ENCODE measurements at regions not wholly inside any gene's neighbourhood (a gene's known extent, or its start where the extent isn't known, plus 50 kb on each side); places are given as distances from the start of the nearest gene placed in this dataset.

GRCh38 chr2:236726701-236727450 is 157.3 kb downstream of the ACKR3 start:
- no peak overlapping the region for H3K4me3 ChIP-seq (ENCODE audit: low read length)
- no peaks in the 10 kb centered on the region for H3K9me3 ChIP-seq (ENCODE audit: control insufficient read depth, low read depth, low read length)
- H3K27ac ChIP-seq (ENCODE audit: low read length) = no peak overlapping the region
- no peaks in the 10 kb centered on the region for H3K36me3 ChIP-seq (ENCODE audit: control insufficient read depth, low read depth, low read length)
- H3K4me1 ChIP-seq (ENCODE audit: control insufficient read depth, low read depth, low read length) = no peaks in the 10 kb centered on the region
- no peaks in the 10 kb centered on the region for H3K27me3 ChIP-seq (ENCODE audit: control insufficient read depth, insufficient read depth, low read length)
- no peak overlapping the region for H3K9ac ChIP-seq (ENCODE audit: low read length)

GRCh38 chr2:236728916-236729670 is 159.5 kb downstream of the ACKR3 start:
- H3K27ac ChIP-seq (ENCODE audit: low read length) = no peak overlapping the region
- H3K27me3 ChIP-seq (ENCODE audit: control insufficient read depth, insufficient read depth, low read length) = no peaks in the 10 kb centered on the region
- no peaks in the 10 kb centered on the region for H3K9me3 ChIP-seq (ENCODE audit: control insufficient read depth, low read depth, low read length)
- no peak overlapping the region for H3K4me3 ChIP-seq (ENCODE audit: low read length)
- H3K4me1 ChIP-seq (ENCODE audit: control insufficient read depth, low read depth, low read length) = no peaks in the 10 kb centered on the region
- H3K9ac ChIP-seq (ENCODE audit: low read length) = no peak overlapping the region
- H3K36me3 ChIP-seq (ENCODE audit: control insufficient read depth, low read depth, low read length) = no peaks in the 10 kb centered on the region

GRCh38 chr2:236730393-236730792 is 160.8 kb downstream of the ACKR3 start:
- H3K9ac ChIP-seq (ENCODE audit: low read length) = no peak overlapping the region
- no peaks in the 10 kb centered on the region for H3K4me1 ChIP-seq (ENCODE audit: control insufficient read depth, low read depth, low read length)
- H3K36me3 ChIP-seq (ENCODE audit: control insufficient read depth, low read depth, low read length) = no peaks in the 10 kb centered on the region
- no peaks in the 10 kb centered on the region for H3K9me3 ChIP-seq (ENCODE audit: control insufficient read depth, low read depth, low read length)
- H3K4me3 ChIP-seq (ENCODE audit: low read length) = no peak overlapping the region
- H3K27me3 ChIP-seq (ENCODE audit: control insufficient read depth, insufficient read depth, low read length) = no peaks in the 10 kb centered on the region
- no peak overlapping the region for H3K27ac ChIP-seq (ENCODE audit: low read length)

- Histone ChIP-seq H3K4me3 (ENCODE audit: low read length) (no peak overlapping the region), H3K27ac (ENCODE audit: low read length) (no peak overlapping the region), H3K9ac (ENCODE audit: low read length) (no peak overlapping the region)
These were observed 162.3 kb downstream of the ACKR3 start for GRCh38 chr2:236731767-236732580.

GRCh38 chr2:236733156-236733555 is 163.5 kb downstream of the ACKR3 start:
- Histone ChIP-seq H3K36me3 (ENCODE audit: control insufficient read depth, low read depth, low read length) (no peaks in the 10 kb centered on the region), H3K9ac (ENCODE audit: low read length) (no peak overlapping the region), H3K4me1 (ENCODE audit: control insufficient read depth, low read depth, low read length) (no peaks in the 10 kb centered on the region), H3K4me3 (ENCODE audit: low read length) (no peak overlapping the region), H3K9me3 (ENCODE audit: control insufficient read depth, low read depth, low read length) (no peaks in the 10 kb centered on the region), H3K27ac (ENCODE audit: low read length) (no peak overlapping the region), H3K27me3 (ENCODE audit: control insufficient read depth, insufficient read depth, low read length) (no peaks in the 10 kb centered on the region)

More at GRCh38 chr2:236731767-236732580, 162.3 kb downstream of the ACKR3 start:
- Histone ChIP-seq H3K36me3 (ENCODE audit: control insufficient read depth, low read depth, low read length) (no peaks in the 10 kb centered on the region), H3K27me3 (ENCODE audit: control insufficient read depth, insufficient read depth, low read length) (no peaks in the 10 kb centered on the region), H3K9me3 (ENCODE audit: control insufficient read depth, low read depth, low read length) (no peaks in the 10 kb centered on the region), H3K4me1 (ENCODE audit: control insufficient read depth, low read depth, low read length) (no peaks in the 10 kb centered on the region)

- Histone ChIP-seq H3K9me3 (ENCODE audit: control insufficient read depth, low read depth, low read length) (no peaks in the 10 kb centered on the region), H3K36me3 (ENCODE audit: control insufficient read depth, low read depth, low read length) (no peaks in the 10 kb centered on the region), H3K4me3 (ENCODE audit: low read length) (no peak overlapping the region), H3K9ac (ENCODE audit: low read length) (no peak overlapping the region), H3K27me3 (ENCODE audit: control insufficient read depth, insufficient read depth, low read length) (no peaks in the 10 kb centered on the region), H3K4me1 (ENCODE audit: control insufficient read depth, low read depth, low read length) (no peaks in the 10 kb centered on the region), H3K27ac (ENCODE audit: low read length) (no peak overlapping the region)
These were observed 166.2 kb downstream of the ACKR3 start for GRCh38 chr2:236735825-236736238.

- Histone ChIP-seq H3K9ac (ENCODE audit: low read length) (no peak overlapping the region), H3K27ac (ENCODE audit: low read length) (no peak overlapping the region), H3K4me3 (ENCODE audit: low read length) (no peak overlapping the region), H3K4me1 (ENCODE audit: control insufficient read depth, low read depth, low read length) (no peaks in the 10 kb centered on the region), H3K36me3 (ENCODE audit: control insufficient read depth, low read depth, low read length) (no peaks in the 10 kb centered on the region), H3K9me3 (ENCODE audit: control insufficient read depth, low read depth, low read length) (no peaks in the 10 kb centered on the region), H3K27me3 (ENCODE audit: control insufficient read depth, insufficient read depth, low read length) (no peaks in the 10 kb centered on the region)
These were observed 168.4 kb downstream of the ACKR3 start for GRCh38 chr2:236738030-236738429.

GRCh38 chr2:236738896-236739295 is 169.3 kb downstream of the ACKR3 start:
- H3K27me3 ChIP-seq (ENCODE audit: control insufficient read depth, insufficient read depth, low read length) = no peaks in the 10 kb centered on the region
- no peak overlapping the region for H3K27ac ChIP-seq (ENCODE audit: low read length)
- no peaks in the 10 kb centered on the region for H3K36me3 ChIP-seq (ENCODE audit: control insufficient read depth, low read depth, low read length)

GRCh38 chr2:236739663-236740062 is 170.0 kb downstream of the ACKR3 start:
- no peaks in the 10 kb centered on the region for H3K27me3 ChIP-seq (ENCODE audit: control insufficient read depth, insufficient read depth, low read length)
- no peak overlapping the region for H3K27ac ChIP-seq (ENCODE audit: low read length)
- H3K9me3 ChIP-seq (ENCODE audit: control insufficient read depth, low read depth, low read length) = no peaks in the 10 kb centered on the region
- no peak overlapping the region for H3K4me3 ChIP-seq (ENCODE audit: low read length)
- no peak overlapping the region for H3K9ac ChIP-seq (ENCODE audit: low read length)
- no peaks in the 10 kb centered on the region for H3K36me3 ChIP-seq (ENCODE audit: control insufficient read depth, low read depth, low read length)
- H3K4me1 ChIP-seq (ENCODE audit: control insufficient read depth, low read depth, low read length) = peaks cover 2% of the 10 kb centered on the region

More at GRCh38 chr2:236738896-236739295, 169.3 kb downstream of the ACKR3 start:
- no peaks in the 10 kb centered on the region for H3K9me3 ChIP-seq (ENCODE audit: control insufficient read depth, low read depth, low read length)
- H3K4me1 ChIP-seq (ENCODE audit: control insufficient read depth, low read depth, low read length) = no peaks in the 10 kb centered on the region
- no peak overlapping the region for H3K9ac ChIP-seq (ENCODE audit: low read length)
- no peak overlapping the region for H3K4me3 ChIP-seq (ENCODE audit: low read length)

- Histone ChIP-seq H3K9me3 (ENCODE audit: control insufficient read depth, low read depth, low read length) (no peaks in the 10 kb centered on the region), H3K4me3 (ENCODE audit: low read length) (no peak overlapping the region), H3K4me1 (ENCODE audit: control insufficient read depth, low read depth, low read length) (peaks cover 8% of the 10 kb centered on the region), H3K27me3 (ENCODE audit: control insufficient read depth, insufficient read depth, low read length) (no peaks in the 10 kb centered on the region), H3K27ac (ENCODE audit: low read length) (no peak overlapping the region), H3K9ac (ENCODE audit: low read length) (no peak overlapping the region), H3K36me3 (ENCODE audit: control insufficient read depth, low read depth, low read length) (no peaks in the 10 kb centered on the region)
These were observed 170.9 kb downstream of the ACKR3 start for GRCh38 chr2:236740506-236740905.
